Activated naive CD8-positive, alpha-beta T cell treated with anti-CD3 and anti-CD28 coated beads, Interleukin-2, amount 10 ng/mL, durations not matched to agents 7 days and 5 days (primary cell): ENCODE measurements at regions not wholly inside any gene's neighbourhood (a gene's known extent, or its start where the extent isn't known, plus 50 kb on each side); places are given as distances from the start of the nearest gene placed in this dataset.
A peak's percentile ranks its signal among the peaks of the same experiment; 100 is the strongest.

ENCODE experiments used
- ATAC-seq: fragments of 150-1000 bp; cut with Tn5 transposase; one replicate; pipeline ENCODE4 v1.10.0; 2021; ENCODE audit warnings: low read depth, moderate library complexity
- POLR2A ChIA-PET: fragments of 350-600 bp; sonication (Branson Sonifier 250); formaldehyde crosslinking; loops from one replicate; lab custom pipeline; 2021; ENCODE audit warnings: antibody characterized with exemption; lab: Charles Lee
- DNase-seq: peaks from one replicate; pipeline ENCODE4 v3.0.0; 2021
- H3K27ac Mint-ChIP-seq: one replicate; pipeline ENCODE4 v1.8.0; 2022; ENCODE audit warnings: mild to moderate bottlenecking, mixed read lengths
- H3K27me3 Mint-ChIP-seq: one replicate; pipeline ENCODE4 v1.8.0; 2022; ENCODE audit warnings: mild to moderate bottlenecking, moderate library complexity, mixed read lengths
- H3K36me3 Mint-ChIP-seq: one replicate; pipeline ENCODE4 v1.8.0; 2021; ENCODE audit warnings: mild to moderate bottlenecking, mixed read lengths
- H3K4me1 Mint-ChIP-seq: one replicate; pipeline ENCODE4 v1.8.0; 2021; ENCODE audit warnings: mixed read lengths
- H3K4me3 Mint-ChIP-seq: one replicate; pipeline ENCODE4 v1.8.0; 2022; ENCODE audit warnings: mild to moderate bottlenecking, moderate library complexity, mixed read lengths
- H3K9me3 Mint-ChIP-seq: one replicate; pipeline ENCODE4 v1.8.0; 2021; ENCODE audit warnings: mixed read lengths

DNA sequence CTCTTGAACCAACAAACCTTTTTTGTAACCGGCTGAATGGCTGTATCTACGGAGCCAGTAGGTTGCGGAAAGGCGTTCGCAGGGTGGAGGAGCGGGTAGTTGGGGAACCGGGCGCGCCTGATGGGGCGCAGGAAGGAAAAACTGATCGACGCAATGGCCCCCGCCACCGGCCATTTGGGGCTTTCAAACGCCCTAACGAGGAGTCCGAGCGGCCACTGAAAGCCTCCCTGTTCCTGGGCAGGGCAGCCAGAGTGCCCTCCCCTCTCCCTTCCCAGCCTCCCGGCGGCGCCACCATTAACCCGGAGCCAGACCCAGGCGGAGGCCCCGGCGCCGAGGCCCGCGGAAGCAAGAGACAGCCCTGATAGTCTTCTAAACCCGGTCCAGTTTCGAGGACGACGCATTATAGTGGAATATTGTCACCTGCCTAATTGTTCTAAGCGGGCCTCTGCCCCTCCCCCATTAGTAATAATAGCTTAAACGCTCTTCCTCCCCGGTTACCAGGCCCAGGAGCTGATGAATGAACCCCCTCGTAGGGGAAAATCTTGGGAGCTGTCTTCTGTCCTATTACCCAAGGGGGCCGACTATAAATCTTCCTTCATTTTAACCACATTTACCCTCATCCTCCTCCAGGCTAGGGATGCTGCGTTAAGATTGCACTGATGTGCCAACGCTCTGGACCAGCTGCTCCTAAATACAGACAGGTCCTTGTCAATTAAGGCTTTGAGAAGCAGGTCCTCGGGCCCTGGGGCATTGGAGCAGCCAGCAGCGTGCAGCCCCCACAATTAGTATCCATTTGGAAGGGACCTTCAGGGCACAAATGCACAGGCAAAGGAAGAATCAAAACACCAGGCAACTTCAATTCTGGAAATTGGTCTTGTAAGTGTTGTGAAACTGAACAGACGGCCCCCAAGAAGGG is 61.6 kb upstream of the TMEM33 start:
- no peak overlapping the region for H3K4me3 Mint-ChIP-seq
- H3K9me3 Mint-ChIP-seq, result no peaks in the 10 kb centered on the region
- peaks cover 88% of the 10 kb centered on the region for H3K27me3 Mint-ChIP-seq
- ATAC-seq, result no peak
- H3K27ac Mint-ChIP-seq, result no peak overlapping the region
- no peak for DNase-seq
- H3K4me1 Mint-ChIP-seq, result no peaks in the 10 kb centered on the region
- POLR2A ChIA-PET, result no interaction called here
- H3K36me3 Mint-ChIP-seq, result no peaks in the 10 kb centered on the region

DNA sequence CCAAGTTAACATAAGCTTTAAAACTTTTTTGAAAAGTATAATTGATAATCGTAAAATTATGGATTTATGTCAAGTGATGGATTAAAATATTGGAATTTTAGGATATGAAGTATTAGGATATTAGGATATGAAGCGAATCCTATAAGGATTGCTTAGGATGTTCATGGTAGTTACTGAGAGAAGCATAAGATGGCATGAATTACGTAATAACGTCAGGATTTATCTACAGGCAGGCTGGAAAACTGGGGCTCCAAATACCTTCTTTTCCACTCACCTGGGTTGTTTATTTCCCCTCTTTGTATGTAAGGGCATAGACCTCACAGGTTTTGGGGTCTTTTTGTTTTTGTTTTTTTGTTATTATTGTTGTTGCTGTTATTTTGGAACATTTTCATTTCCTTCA is 65.2 kb upstream of the TMEM33 start:
- POLR2A ChIA-PET, result no interaction called here
- no peak overlapping the region for H3K4me3 Mint-ChIP-seq
- no peaks in the 10 kb centered on the region for H3K9me3 Mint-ChIP-seq
- peaks cover 85% of the 10 kb centered on the region for H3K27me3 Mint-ChIP-seq
- DNase-seq (no peak), ATAC-seq (no peak)
- H3K36me3 Mint-ChIP-seq, result no peaks in the 10 kb centered on the region
- H3K4me1 Mint-ChIP-seq, result peaks cover 3% of the 10 kb centered on the region
- no peak overlapping the region for H3K27ac Mint-ChIP-seq

DNA sequence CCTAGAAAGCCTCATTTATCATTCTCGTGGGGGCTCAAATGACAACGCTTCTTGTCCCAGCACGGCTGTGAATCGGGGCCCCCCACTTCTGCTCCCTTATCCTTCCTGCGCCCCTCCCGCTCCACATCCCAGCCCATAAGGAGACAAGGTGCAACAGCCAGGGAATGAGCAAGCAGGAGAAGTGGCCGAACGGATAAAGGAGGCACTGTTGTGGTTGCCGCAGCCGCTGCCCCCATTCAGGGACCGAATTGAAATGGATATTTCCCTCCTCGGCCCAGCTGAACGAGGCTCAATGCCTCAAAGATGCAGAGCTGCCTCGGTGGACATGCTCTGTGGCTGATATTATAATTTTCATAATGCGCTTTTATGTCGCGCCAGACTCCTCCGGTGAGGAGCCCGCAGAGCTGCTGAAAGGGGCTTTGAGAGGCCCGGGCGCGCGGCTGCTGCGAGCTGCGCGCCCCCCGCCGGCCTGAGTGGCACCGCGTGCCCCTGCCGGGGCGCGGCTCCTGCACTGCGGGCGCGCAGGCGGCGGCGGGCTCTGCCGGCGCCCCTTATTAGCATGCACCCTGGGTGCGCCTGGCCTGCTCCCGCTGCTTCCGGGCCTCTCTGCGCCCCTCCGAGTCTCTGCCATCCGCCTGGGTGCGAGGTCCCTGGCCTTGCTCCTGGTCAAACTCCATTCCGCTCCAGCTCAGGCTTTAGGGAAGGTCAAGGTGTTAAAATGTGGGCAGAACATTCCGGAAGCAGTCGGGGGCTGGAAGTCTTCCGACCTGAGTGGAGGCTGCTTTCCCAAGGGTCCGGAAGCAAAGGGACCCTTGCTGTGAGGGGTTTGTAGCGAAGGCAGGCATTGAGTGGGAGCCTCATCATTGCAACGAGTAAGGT is 68.2 kb upstream of the TMEM33 start:
- peaks cover 3% of the 10 kb centered on the region for H3K4me1 Mint-ChIP-seq
- peaks cover 81% of the 10 kb centered on the region for H3K27me3 Mint-ChIP-seq
- DNase-seq (no peak), ATAC-seq (no peak)
- no peak overlapping the region for H3K27ac Mint-ChIP-seq
- H3K4me3 Mint-ChIP-seq, result peak overlapping the region; percentile 1
- H3K9me3 Mint-ChIP-seq, result no peaks in the 10 kb centered on the region
- H3K36me3 Mint-ChIP-seq, result no peaks in the 10 kb centered on the region
- POLR2A ChIA-PET, result no interaction called here

DNA sequence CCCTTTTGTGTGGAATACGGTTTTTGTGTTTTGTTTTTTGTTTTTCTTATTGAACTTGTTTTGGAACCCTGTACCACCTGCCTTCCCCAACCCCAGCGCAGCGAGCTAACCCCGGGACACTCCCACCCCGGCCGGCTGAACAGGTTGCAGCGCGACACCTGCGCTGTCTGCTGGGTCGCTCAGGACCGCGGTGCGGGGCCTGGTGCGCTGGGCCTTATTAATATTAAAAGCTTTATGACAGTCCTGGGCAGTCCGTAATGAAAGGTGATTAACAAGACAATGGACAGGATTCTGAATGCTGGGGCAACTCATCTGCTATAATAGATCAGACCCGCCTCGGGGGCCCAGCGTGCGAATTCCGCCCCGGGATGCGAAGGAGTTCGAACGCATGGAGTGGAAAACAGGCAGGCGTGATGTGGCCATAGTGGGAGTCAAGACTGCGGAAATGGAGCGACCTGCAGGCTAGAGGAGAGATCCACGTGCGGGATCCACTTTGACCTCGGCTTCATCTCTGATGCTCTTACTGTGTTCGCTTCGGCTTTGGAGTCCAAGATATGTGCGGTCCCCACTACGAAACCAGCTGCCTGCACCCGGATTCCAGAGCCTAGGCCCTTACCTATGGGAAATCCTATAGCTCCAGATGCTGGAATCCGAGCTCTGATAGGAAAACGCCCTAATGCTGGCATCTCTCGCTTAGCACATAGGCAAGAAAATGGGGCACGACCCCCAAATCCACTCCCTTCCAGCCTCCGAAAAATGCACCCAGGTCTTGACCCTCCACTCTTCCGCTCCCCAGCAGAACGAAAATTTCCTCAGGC is 69.0 kb upstream of the TMEM33 start:
- DNase-seq, result no peak
- POLR2A ChIA-PET, result no interaction called here
- H3K36me3 Mint-ChIP-seq, result no peaks in the 10 kb centered on the region
- H3K27me3 Mint-ChIP-seq, result peaks cover 79% of the 10 kb centered on the region
- no peak for ATAC-seq
- no peak overlapping the region for H3K27ac Mint-ChIP-seq
- H3K9me3 Mint-ChIP-seq, result no peaks in the 10 kb centered on the region
- H3K4me1 Mint-ChIP-seq, result peaks cover 3% of the 10 kb centered on the region
- H3K4me3 Mint-ChIP-seq, result peak overlapping the region; percentile 28

DNA sequence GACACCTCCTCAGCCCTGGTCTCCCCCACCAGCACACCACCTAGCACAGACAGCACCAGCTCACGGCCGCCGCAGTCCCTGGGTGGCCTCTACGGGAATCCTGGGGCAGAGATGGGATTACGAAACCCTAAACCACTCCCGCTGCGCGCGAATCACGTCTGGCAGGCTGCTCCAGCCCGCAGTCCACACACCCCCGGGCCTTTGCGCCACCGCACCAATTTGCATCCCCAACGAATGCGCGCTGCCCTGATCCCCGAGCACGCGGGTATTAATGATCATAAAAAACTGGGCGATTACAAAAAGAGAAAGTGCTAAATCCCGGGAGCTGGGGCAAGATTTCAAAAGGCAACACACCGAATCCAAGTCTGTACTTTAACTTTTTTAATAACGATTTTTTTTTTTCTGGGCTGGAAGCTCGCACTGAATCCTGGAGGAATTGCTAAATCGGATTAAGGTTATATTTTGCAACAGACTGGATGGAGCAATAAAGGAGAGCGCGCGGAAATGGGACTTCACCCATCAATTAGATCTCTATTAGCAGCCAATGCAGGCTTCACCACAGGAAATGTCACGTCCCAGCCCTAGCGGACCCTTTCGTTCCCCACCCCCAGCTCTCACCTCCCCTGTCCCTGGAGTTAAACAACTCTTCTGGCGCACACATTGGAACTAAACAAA is 69.8 kb upstream of the TMEM33 start:
- Mint-ChIP-seq H3K4me3 (peak overlapping the region; percentile 28), H3K36me3 (no peaks in the 10 kb centered on the region), H3K27me3 (peaks cover 73% of the 10 kb centered on the region), H3K4me1 (peaks cover 3% of the 10 kb centered on the region), H3K9me3 (no peaks in the 10 kb centered on the region), H3K27ac (no peak overlapping the region)
- DNase-seq (no peak), ATAC-seq (no peak)
- POLR2A ChIA-PET, result no interaction called here

DNA sequence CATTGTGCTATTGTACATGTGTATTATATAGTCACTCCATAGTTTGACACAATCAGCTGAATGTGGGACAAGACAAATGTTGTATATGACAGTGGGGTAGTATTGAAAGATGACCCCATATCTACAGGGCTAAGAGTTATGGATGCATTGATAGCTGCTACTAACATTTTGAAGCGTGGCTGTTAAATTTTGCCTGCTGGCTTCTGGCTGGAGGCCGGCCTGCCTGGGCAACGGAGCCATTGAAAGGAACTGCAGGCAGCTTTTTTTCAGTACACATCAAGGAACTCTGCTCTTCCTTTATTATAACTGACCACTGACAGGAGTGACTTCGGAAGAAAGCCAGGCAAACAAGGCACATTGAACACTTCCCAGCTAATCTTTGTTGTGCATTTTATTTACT is 76.1 kb upstream of the TMEM33 start:
- peaks cover 51% of the 10 kb centered on the region for H3K27me3 Mint-ChIP-seq
- DNase-seq, result no peak
- no peak overlapping the region for H3K27ac Mint-ChIP-seq
- H3K36me3 Mint-ChIP-seq, result no peaks in the 10 kb centered on the region
- H3K4me1 Mint-ChIP-seq, result no peaks in the 10 kb centered on the region
- no peaks in the 10 kb centered on the region for H3K9me3 Mint-ChIP-seq
- no peak overlapping the region for H3K4me3 Mint-ChIP-seq
- no peak for ATAC-seq
- POLR2A ChIA-PET, result no interaction called here

DNA sequence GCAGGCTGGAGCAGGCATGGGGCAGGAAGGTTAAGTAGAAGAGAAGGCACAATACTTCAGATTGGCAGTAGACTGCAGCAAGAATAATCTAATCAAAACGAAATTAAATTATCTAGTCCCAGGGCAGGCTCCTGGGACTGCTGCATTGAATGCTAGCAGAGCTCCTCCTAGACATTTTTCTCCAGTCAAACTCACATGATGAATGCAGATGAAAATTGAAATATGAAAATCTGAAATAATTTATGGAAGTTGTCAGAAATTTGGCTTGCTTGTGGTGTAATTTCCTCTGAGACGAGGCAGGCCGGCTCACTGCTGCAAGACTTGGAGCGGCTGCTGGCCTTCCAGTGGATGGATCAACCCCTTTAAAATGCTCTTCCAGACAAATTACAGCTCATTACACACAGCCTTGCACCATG is 78.0 kb upstream of the TMEM33 start:
- H3K27ac Mint-ChIP-seq, result no peak overlapping the region
- H3K27me3 Mint-ChIP-seq, result peaks cover 35% of the 10 kb centered on the region
- no peaks in the 10 kb centered on the region for H3K4me1 Mint-ChIP-seq
- ATAC-seq (no peak), DNase-seq (no peak)
- POLR2A ChIA-PET, result no interaction called here
- no peaks in the 10 kb centered on the region for H3K9me3 Mint-ChIP-seq
- no peaks in the 10 kb centered on the region for H3K36me3 Mint-ChIP-seq
- H3K4me3 Mint-ChIP-seq, result no peak overlapping the region

DNA sequence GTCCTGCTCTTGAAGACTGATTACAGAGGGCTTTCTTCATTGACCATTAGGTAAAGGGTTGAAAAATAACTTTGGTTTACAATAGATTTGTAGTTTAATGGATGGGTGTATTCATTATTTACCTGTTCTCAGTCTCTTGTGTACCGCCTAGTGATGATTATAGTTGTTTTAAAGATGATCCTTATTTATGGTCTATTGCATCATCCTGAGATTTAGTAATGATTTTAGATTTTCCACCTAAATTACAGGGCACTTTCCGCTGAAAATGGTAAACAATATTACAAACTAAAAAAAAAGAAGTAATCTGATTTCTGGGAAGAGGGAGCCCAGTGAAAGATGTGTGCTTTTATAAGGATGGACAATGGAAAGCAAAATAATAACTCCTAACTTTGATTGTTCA is 78.4 kb upstream of the TMEM33 start:
- DNase-seq (no peak), ATAC-seq (no peak)
- POLR2A ChIA-PET, result no interaction called here
- Mint-ChIP-seq H3K36me3 (no peaks in the 10 kb centered on the region), H3K27ac (no peak overlapping the region), H3K4me1 (no peaks in the 10 kb centered on the region), H3K4me3 (no peak overlapping the region), H3K9me3 (no peaks in the 10 kb centered on the region), H3K27me3 (peaks cover 32% of the 10 kb centered on the region)

DNA sequence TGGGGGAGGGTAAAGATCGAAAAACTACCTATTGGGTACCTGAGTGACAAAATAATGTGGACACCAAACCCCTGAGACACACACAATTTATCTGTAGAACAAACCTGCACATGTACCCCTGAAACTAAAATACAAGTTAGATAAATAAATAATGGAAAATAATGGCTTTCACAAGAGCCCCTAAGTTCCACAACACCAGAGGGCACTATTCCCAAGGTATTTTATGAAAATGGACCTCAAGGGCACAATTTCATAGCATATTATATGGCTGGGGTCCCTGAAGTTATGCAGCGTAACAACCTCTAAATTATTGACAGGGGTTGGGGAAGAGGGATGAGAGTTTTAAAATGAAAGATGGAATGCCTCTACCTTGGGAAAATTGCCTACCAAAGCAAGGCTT is 81.3 kb upstream of the TMEM33 start:
- Mint-ChIP-seq H3K9me3 (no peaks in the 10 kb centered on the region), H3K27me3 (peaks cover 17% of the 10 kb centered on the region), H3K36me3 (no peaks in the 10 kb centered on the region), H3K27ac (no peak overlapping the region), H3K4me1 (no peaks in the 10 kb centered on the region), H3K4me3 (no peak overlapping the region)
- ATAC-seq (no peak), DNase-seq (no peak)
- POLR2A ChIA-PET, result no interaction called here

DNA sequence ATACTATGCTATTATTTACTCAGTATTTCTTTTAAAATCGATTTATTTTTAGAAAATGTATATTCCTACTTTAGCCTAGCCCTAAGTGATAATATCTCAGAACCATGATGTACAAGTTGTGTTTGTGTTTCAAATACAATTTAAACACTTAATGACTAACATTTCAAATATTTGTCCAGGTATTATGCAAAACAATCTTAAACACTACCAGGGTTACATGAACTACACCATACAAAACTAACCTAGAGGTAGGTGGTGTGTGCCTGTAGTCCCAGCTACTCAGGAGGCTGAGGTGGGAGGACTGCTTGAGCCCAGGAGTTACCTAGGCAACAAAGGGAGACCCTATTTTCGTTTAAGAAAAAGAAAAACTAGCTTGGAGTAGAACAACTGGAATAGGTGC is 83.0 kb upstream of the TMEM33 start:
- no peak for ATAC-seq
- POLR2A ChIA-PET, result no interaction called here

DNA sequence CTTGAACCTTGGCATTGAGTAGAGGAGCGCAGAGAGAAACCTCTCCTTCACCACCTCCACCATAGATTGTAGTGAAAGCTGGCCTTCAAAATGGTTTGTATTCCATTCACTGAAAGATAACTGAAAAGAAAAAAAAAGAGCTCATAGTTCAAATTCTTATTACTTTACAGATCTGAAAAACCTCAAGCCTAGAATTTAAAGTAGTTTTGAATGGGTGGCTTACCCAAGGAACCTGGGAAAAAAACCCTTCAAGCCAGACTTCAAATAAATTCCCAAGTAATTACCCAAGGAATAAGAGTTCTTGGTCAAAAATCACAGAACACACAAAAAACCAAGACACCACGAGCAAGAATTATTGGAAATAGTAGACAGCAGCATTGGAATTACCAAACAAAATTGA is 83.6 kb upstream of the TMEM33 start:
- peaks cover 3% of the 10 kb centered on the region for H3K27me3 Mint-ChIP-seq
- no peak for DNase-seq
- POLR2A ChIA-PET, result no interaction called here
- no peak overlapping the region for H3K4me3 Mint-ChIP-seq
- no peak for ATAC-seq
- no peaks in the 10 kb centered on the region for H3K9me3 Mint-ChIP-seq
- no peaks in the 10 kb centered on the region for H3K4me1 Mint-ChIP-seq
- no peaks in the 10 kb centered on the region for H3K36me3 Mint-ChIP-seq
- no peak overlapping the region for H3K27ac Mint-ChIP-seq

More for the DNA sequence above, 83.0 kb upstream of the TMEM33 start:
- no peaks in the 10 kb centered on the region for H3K4me1 Mint-ChIP-seq
- no peaks in the 10 kb centered on the region for H3K36me3 Mint-ChIP-seq
- H3K27me3 Mint-ChIP-seq, result peaks cover 6% of the 10 kb centered on the region
- no peak overlapping the region for H3K4me3 Mint-ChIP-seq
- H3K27ac Mint-ChIP-seq, result no peak overlapping the region
- H3K9me3 Mint-ChIP-seq, result no peaks in the 10 kb centered on the region
- DNase-seq, result no peak

DNA sequence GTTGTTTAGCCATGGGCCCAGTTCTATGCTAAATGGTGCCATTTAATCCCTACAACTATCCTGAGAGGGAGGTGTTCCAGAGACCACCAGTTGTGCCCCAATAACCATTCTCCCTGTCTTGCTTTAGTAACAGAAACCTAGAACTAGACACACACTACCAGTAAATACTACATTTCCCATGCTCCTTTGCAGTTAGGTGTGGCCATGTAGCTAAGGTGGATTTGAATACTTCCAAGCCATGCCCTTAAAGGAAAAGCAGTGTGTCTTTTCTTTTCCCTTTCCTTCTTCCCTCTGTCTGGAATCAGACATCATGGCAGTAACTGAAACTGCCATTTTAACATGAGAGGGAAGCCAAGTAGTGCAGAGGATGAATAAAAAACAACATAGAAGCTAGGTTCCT is 90.9 kb upstream of the TMEM33 start:
- DNase-seq (no peak), ATAC-seq (no peak)
- POLR2A ChIA-PET, result no interaction called here
- H3K4me1 Mint-ChIP-seq, result no peaks in the 10 kb centered on the region
- H3K9me3 Mint-ChIP-seq, result no peaks in the 10 kb centered on the region
- H3K27me3 Mint-ChIP-seq, result peaks cover 4% of the 10 kb centered on the region
- H3K4me3 Mint-ChIP-seq, result no peak overlapping the region
- H3K36me3 Mint-ChIP-seq, result no peaks in the 10 kb centered on the region
- H3K27ac Mint-ChIP-seq, result no peak overlapping the region
